Neural progenitor cell (in vitro differentiated cells): ENCODE measurements at regions not wholly inside any gene's neighbourhood (a gene's known extent, or its start where the extent isn't known, plus 50 kb on each side); places are given as distances from the start of the nearest gene placed in this dataset.
"Not testable (repeated sequence)": the region's sequence is repeated elsewhere in the genome, so short reads cannot be mapped to it uniquely, and the experiment has no call there.

Source experiments
- DNase-seq: peaks from one replicate; pipeline ENCODE4 v3.0.0-alpha.2; 2016; ENCODE audit warnings: low spot score
- H2AFZ ChIP-seq: fragments of 200-600 bp; sonication (generic); replicated peaks from 2 replicates; pipeline ENCODE4 v1.6.1; 2016; ENCODE audit warnings: antibody characterized with exemption
- H3F3A ChIP-seq: fragments of 200-600 bp; sonication (generic); 2 replicates; pipeline ENCODE4 v1.6.1; 2016; ENCODE audit warnings: antibody characterized with exemption, low read depth
- H3K27ac ChIP-seq: fragments of 200-600 bp; sonication (generic); 2 replicates; pipeline ENCODE4 v1.5.1; 2016; ENCODE audit warnings: mild to moderate bottlenecking
- H3K27me3 ChIP-seq: fragments of 200-600 bp; sonication (generic); 2 replicates; pipeline ENCODE4 v1.6.1; 2016; ENCODE audit warnings: mild to moderate bottlenecking, moderate library complexity
- H3K36me3 ChIP-seq: fragments of 200-600 bp; sonication (generic); 2 replicates; pipeline ENCODE4 v1.5.1; 2016
- H3K4me1 ChIP-seq: fragments of 200-600 bp; sonication (generic); 2 replicates; pipeline ENCODE4 v1.6.1; 2016; ENCODE audit warnings: mixed run types
- H3K4me2 ChIP-seq: fragments of 200-600 bp; sonication (generic); 2 replicates; pipeline ENCODE4 v1.6.1; 2016
- H3K4me3 ChIP-seq: fragments of 200-600 bp; sonication (generic); 2 replicates; pipeline ENCODE4 v1.5.1; 2016
- H3K79me2 ChIP-seq: fragments of 200-600 bp; sonication (generic); 2 replicates; pipeline ENCODE4 v1.6.1; 2016; ENCODE audit warnings: low read depth
- H3K9ac ChIP-seq: fragments of 200-600 bp; sonication (generic); 2 replicates; pipeline ENCODE4 v1.6.1; 2016
- H3K9me3 ChIP-seq: fragments of 200-600 bp; sonication (generic); 2 replicates; pipeline ENCODE4 v1.5.1; 2016; ENCODE audit warnings: low read depth
- H4K20me1 ChIP-seq: fragments of 200-600 bp; sonication (generic); 2 replicates; pipeline ENCODE4 v1.6.1; 2016; ENCODE audit warnings: low read depth
- H3K27ac Mint-ChIP-seq: 3 replicates; pipeline ENCODE4 v1.8.0; 2021; ENCODE audit warnings: mixed read lengths
- H3K27me3 Mint-ChIP-seq: 2 replicates; pipeline ENCODE4 v1.8.0; 2022; ENCODE audit warnings: low read depth, mild to moderate bottlenecking, inconsistent platforms, moderate library complexity, mixed read lengths; ENCODE audit not compliant: insufficient read depth
- H3K36me3 Mint-ChIP-seq: 3 replicates; pipeline ENCODE4 v1.8.0; 2021; ENCODE audit warnings: mixed read lengths
- H3K4me1 Mint-ChIP-seq: 3 replicates; pipeline ENCODE4 v1.8.0; 2021; ENCODE audit warnings: mixed read lengths
- H3K4me3 Mint-ChIP-seq: 3 replicates; pipeline ENCODE4 v1.8.0; 2021; ENCODE audit warnings: mild to moderate bottlenecking, moderate library complexity, mixed read lengths
- H3K9me3 Mint-ChIP-seq: 3 replicates; pipeline ENCODE4 v1.8.0; 2020; ENCODE audit warnings: mixed read lengths
- CTCF ChIP-seq: fragments of 200-600 bp; sonication (generic); IDR thresholded peaks from 2 replicates; pipeline ENCODE4 v1.5.1; 2017; ENCODE audit warnings: antibody characterized with exemption, mild to moderate bottlenecking
- EZH2 ChIP-seq: fragments of 200-600 bp; sonication (generic); IDR thresholded peaks from 2 replicates; pipeline ENCODE4 v1.6.1; 2017; ENCODE audit warnings: antibody characterized with exemption, mild to moderate bottlenecking, moderate library complexity
- EZH2phosphoT487 ChIP-seq: fragments of 200-600 bp; sonication (generic); IDR thresholded peaks from 2 replicates; pipeline ENCODE4 v1.6.1; 2017; ENCODE audit warnings: antibody characterized with exemption

GRCh38 chr20:29452186-29452585 lies 1805.3 kb upstream of the DEFB115 start:
- Mint-ChIP-seq H3K4me1 (no peaks in the 10 kb centered on the region), H3K36me3 (no peaks in the 10 kb centered on the region), H3K9me3 (peaks cover 14% of the 10 kb centered on the region), H3K4me3 (no peak overlapping the region), H3K27me3 (no peaks in the 10 kb centered on the region), H3K27ac (no peak overlapping the region)
- no peak for DNase-seq
- H4K20me1 ChIP-seq: no peaks in the 10 kb centered on the region
- no peak overlapping the region for H3K9ac ChIP-seq
- no peak overlapping the region for H3K4me3 ChIP-seq
- no peaks in the 10 kb centered on the region for H3K9me3 ChIP-seq
- no peak overlapping the region for H2AFZ ChIP-seq
- H3K79me2 ChIP-seq: no peaks in the 10 kb centered on the region
- H3K27me3 ChIP-seq: no peaks in the 10 kb centered on the region
- no peaks in the 10 kb centered on the region for H3F3A ChIP-seq
- H3K4me2 ChIP-seq: no peak overlapping the region
- TF ChIP-seq EZH2phosphoT487 (no peak), CTCF (no peak), EZH2 (no peak)
- H3K27ac ChIP-seq: no peak overlapping the region
- H3K36me3 ChIP-seq: no peaks in the 10 kb centered on the region
- H3K4me1 ChIP-seq: no peaks in the 10 kb centered on the region

- H3K36me3 ChIP-seq, DNase-seq, H3K9ac ChIP-seq, H3K27me3 ChIP-seq, H3K27ac ChIP-seq, H3K79me2 ChIP-seq, H3K27ac Mint-ChIP-seq, H2AFZ ChIP-seq, H3F3A ChIP-seq, H3K4me3 Mint-ChIP-seq, H3K4me1 Mint-ChIP-seq, H3K36me3 Mint-ChIP-seq, H3K4me1 ChIP-seq, H4K20me1 ChIP-seq, H3K9me3 ChIP-seq, H3K4me3 ChIP-seq, H3K27me3 Mint-ChIP-seq, H3K4me2 ChIP-seq: not testable (repeated sequence)
- H3K9me3 Mint-ChIP-seq: peaks cover 16% of the 10 kb centered on the region
Measured at GRCh38 chr20:29456987-29457693, 1800.3 kb upstream of the DEFB115 start.

- no peak for TF ChIP-seq EZH2
- TF ChIP-seq CTCF: no peak
- no peak for TF ChIP-seq EZH2phosphoT487
Measured at GRCh38 chr20:29472606-29473005, 1784.9 kb upstream of the DEFB115 start.

GRCh38 chr20:29492840-29493239 lies 1764.6 kb upstream of the DEFB115 start:
- not testable (repeated sequence) for H3K9ac ChIP-seq, H3K36me3 Mint-ChIP-seq, H3K4me2 ChIP-seq, H2AFZ ChIP-seq, H3K4me3 Mint-ChIP-seq, H3K27ac Mint-ChIP-seq, H3F3A ChIP-seq, H3K27me3 ChIP-seq, DNase-seq, H3K9me3 Mint-ChIP-seq, H3K27me3 Mint-ChIP-seq, H3K79me2 ChIP-seq, H3K4me3 ChIP-seq, H3K9me3 ChIP-seq, H3K4me1 ChIP-seq, H3K27ac ChIP-seq, H3K4me1 Mint-ChIP-seq, H4K20me1 ChIP-seq, H3K36me3 ChIP-seq

More at GRCh38 chr20:29472606-29473005, 1784.9 kb upstream of the DEFB115 start:
- Histone ChIP-seq H3F3A (no peaks in the 10 kb centered on the region), H3K4me1 (no peaks in the 10 kb centered on the region), H3K4me2 (no peak overlapping the region), H2AFZ (no peak overlapping the region), H3K27ac (no peak overlapping the region), H3K9ac (no peak overlapping the region), H3K9me3 (no peaks in the 10 kb centered on the region), H3K27me3 (no peaks in the 10 kb centered on the region), H3K4me3 (no peak overlapping the region), H4K20me1 (no peaks in the 10 kb centered on the region), H3K79me2 (no peaks in the 10 kb centered on the region), H3K36me3 (no peaks in the 10 kb centered on the region)
- Mint-ChIP-seq H3K9me3 (peaks cover 4% of the 10 kb centered on the region), H3K4me1 (no peaks in the 10 kb centered on the region), H3K27ac (no peak overlapping the region), H3K4me3 (no peak overlapping the region), H3K36me3 (no peaks in the 10 kb centered on the region), H3K27me3 (peaks cover 2% of the 10 kb centered on the region)
- DNase-seq: no peak

- H3K4me3 Mint-ChIP-seq, H3K36me3 ChIP-seq, H3K9me3 ChIP-seq, H3K79me2 ChIP-seq, H3K27ac Mint-ChIP-seq, DNase-seq, H3K27me3 ChIP-seq, H3K4me2 ChIP-seq, H2AFZ ChIP-seq, H3F3A ChIP-seq, H4K20me1 ChIP-seq, H3K4me1 Mint-ChIP-seq, H3K4me1 ChIP-seq, H3K36me3 Mint-ChIP-seq, H3K9ac ChIP-seq, H3K4me3 ChIP-seq, H3K9me3 Mint-ChIP-seq, H3K27me3 Mint-ChIP-seq, H3K27ac ChIP-seq: not testable (repeated sequence)
Measured at GRCh38 chr20:29496767-29497166, 1760.7 kb upstream of the DEFB115 start.
